ENCODE measurements at regions not wholly inside any gene's neighbourhood (a gene's known extent, or its start where the extent isn't known, plus 50 kb on each side); places are given as distances from the start of the nearest gene placed in this dataset.

GRCh38 chr4:122052677-122053076 lies 99.5 kb upstream of the BLTP1 start:
- no peak for TF ChIP-seq EZH2 (IDR thresholded peaks at IDR 0.05; ENCODE audit: low read depth, low read length, severe bottlenecking)
- no peak for TF ChIP-seq EGR1 (IDR thresholded peaks at IDR 0.05; ENCODE audit: borderline replicate concordance, low read depth, low read length)
- TF ChIP-seq TBP (IDR thresholded peaks at IDR 0.05; ENCODE audit: low read depth, low read length), result no peak
- TF ChIP-seq SIN3A (conservative IDR thresholded peaks at IDR 0.05 in 1 of 2, IDR thresholded peaks at IDR 0.05 in 1 of 2; ENCODE audit: low read depth in 1 of 2, low read length in 2 of 2), result no peak
- no peak for TF ChIP-seq YY1 (IDR thresholded peaks at IDR 0.05; ENCODE audit: low read depth, low read length)
- no peak for TF ChIP-seq CTCF (IDR thresholded peaks at IDR 0.05; ENCODE audit: control extremely low read depth in 1 of 3, insufficient read depth in 1 of 3, low read depth in 1 of 3, low read length in 3 of 3)
- no peak for TF ChIP-seq SP2 (IDR thresholded peaks at IDR 0.05; ENCODE audit: low read length)
- TF ChIP-seq POLR2A (IDR thresholded peaks at IDR 0.05; ENCODE audit: control extremely low read depth in 1 of 2, low read depth in 2 of 2, low read length in 2 of 2), result no peak
- TF ChIP-seq GTF2F1 (IDR thresholded peaks at IDR 0.05; ENCODE audit: borderline replicate concordance, low read depth, low read length), result no peak
- no peak for TF ChIP-seq MAFK (IDR thresholded peaks at IDR 0.05; ENCODE audit: low read depth, low read length)
- TF ChIP-seq EP300 (IDR thresholded peaks at IDR 0.05; ENCODE audit: borderline replicate concordance in 1 of 2, low read depth in 2 of 2, low read length in 2 of 2), result no peak
- no peak for TF ChIP-seq TCF12 (IDR thresholded peaks at IDR 0.05; ENCODE audit: low read depth, low read length)

Data from H1 (cell line).